HG02798 (cell line): ENCODE measurements at regions not wholly inside any gene's neighbourhood (a gene's known extent, or its start where the extent isn't known, plus 50 kb on each side); places are given as distances from the start of the nearest gene placed in this dataset.

ENCODE experiments used
- ATAC-seq: cut with Tn5 transposase; IDR thresholded peaks from one replicate; pipeline ENCODE4 v1.9.1; 2021; ENCODE audit warnings: mild to moderate bottlenecking; ENCODE audit not compliant: unreplicated experiment, poor library complexity

- no peak for ATAC-seq
Observed at GRCh38 chr9:107639426-107639825, 149.9 kb upstream of the KLF4 start.

DNA sequence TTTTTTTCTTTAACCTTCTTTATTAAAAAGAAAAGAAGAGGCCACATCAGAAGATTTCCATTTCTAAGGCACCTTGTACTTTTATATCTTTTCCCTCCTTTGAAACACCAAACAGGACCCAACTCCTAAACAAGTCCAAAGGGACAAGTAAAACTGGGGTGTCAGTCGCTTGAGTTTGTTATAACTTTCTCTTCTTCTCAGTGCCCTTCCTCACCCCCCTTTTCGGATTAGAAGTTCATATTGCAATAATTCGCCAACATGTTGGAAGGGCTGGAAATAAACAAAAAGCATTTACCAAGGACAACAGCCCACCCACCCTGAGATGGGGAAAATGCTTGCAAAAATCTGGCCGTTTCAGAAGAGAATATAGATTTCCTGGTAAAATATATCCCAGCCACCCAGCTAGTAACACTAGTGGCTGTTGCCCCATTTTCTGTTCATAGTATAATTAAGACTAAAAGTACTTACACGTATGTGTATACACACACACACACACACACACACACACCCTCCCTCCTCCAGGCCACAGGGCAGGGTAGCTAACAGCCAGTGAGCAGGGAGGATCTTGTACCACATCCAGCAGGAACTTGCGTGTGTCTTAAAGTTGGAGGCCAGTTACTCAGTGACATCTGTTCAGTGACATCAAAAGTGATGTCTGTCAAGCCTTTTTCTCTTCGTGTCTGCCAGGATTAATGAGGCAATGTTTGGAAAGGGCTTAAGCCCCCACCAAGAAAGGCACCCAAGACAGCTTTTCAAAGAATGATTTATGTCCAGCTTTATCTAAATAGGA lies 149.1 kb upstream of the KLF4 start:
- no peak for ATAC-seq

- peak; percentile 42 for ATAC-seq
Observed at GRCh38 chr9:107637421-107638420, 148.2 kb upstream of the KLF4 start.

DNA sequence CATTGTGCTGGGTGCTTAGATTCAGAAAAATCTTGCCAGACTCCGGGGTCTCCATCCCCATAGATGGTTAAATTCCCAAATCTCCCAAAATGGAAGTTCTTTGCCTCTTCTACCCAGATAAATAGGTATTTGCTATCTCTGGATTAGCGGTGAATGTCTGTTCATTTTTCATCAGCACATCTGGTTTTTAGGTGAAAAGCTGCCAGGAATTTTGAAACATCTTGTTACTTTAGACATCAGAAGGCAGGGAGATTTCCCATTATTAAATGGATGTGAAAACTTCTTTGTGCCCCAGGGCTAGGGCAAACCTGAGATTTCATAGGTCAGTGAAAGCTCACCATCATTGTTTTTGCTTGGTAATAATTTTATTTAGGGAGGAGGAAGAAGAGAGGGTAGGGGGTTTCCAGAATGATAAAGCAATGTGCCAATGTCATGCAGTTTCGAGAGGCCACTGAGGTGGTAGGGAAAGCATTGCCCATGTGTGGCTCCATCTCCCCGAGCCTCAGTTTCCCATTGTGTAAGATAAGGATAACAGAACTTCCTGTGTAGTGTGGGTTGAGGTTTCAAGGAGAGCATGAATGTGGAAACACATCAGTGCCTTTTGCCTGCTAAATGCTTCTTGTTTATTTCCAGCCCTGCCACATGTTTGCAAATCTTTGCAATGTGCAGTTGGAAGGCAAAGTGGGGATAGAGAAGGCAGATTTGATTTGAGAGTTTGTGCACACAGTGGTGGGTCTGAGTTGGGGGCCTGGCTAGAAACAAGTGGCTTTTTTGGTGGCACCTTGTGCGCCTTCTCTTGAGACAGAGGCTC lies 147.2 kb upstream of the KLF4 start:
- no peak for ATAC-seq

- no peak for ATAC-seq
Observed at GRCh38 chr9:107635803-107636174, 146.2 kb upstream of the KLF4 start.

GRCh38 chr9:107635101-107635802 lies 145.7 kb upstream of the KLF4 start:
- no peak for ATAC-seq

- ATAC-seq: no peak
Observed at GRCh38 chr9:107633406-107633805, 143.8 kb upstream of the KLF4 start.

DNA sequence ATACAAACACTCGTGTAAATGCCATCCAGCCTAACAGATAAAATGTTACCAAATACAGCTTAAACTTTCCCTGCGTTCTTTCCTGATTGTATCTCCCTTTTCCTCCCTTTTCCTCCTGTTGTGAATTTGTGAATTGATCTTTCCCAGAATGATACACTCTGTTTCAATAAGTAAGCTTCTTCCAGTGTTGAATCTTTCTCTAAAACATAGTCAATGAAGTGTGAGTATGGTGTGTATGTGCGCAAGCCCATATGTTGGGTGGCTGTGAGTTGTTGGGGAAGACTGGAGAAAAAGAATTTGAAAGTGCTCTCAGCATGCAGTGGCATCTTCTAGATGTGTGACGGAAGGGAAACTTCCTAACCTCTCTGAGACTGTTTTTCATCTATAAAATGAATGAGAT lies 143.1 kb upstream of the KLF4 start:
- ATAC-seq: no peak

- ATAC-seq: no peak
Observed at GRCh38 chr9:107632216-107632615, 142.6 kb upstream of the KLF4 start.

GRCh38 chr9:107631788-107632187 lies 142.2 kb upstream of the KLF4 start:
- ATAC-seq: no peak

DNA sequence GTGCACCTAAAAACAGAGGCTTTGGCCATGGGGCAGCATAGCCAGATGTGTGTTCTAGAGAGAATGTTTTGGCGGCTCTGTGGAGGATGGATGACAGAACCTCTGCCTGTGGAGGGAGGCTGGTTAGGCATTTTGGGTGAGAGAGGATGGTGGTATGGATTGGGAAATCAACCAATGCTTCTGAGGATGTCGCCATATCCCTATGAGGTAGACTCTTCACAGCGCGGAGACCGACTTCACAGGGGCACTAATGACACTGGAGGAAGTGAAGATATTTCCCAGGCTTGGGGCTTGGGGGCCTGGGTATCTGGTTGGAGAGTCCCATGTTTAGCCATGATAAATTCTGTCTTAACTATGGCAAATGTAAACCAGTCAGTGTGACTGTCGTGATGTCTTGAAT lies 140.6 kb upstream of the KLF4 start:
- ATAC-seq: no peak

- ATAC-seq: no peak
Observed at GRCh38 chr9:107628444-107628843, 138.9 kb upstream of the KLF4 start.

DNA sequence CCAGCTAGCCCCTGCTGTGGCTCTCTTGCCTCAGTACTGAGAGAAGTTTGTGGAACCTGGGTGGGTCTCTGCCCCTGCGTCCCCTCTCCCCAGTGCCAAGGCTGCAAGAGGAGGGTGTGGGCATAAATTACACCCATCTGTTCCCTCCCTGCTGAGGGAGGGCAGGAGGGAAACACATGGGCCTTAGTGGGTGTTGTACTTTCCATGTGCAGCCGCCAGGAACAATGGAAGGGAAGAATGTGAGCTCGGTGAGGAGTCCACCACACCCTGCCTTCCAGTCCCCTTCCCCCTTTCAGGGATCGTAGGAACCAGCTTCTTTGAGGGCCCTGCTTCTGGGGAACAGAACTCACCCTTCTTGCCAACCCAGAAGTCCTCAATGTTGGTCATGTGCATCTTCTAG lies 138.2 kb upstream of the KLF4 start:
- ATAC-seq: no peak

GRCh38 chr9:107626118-107626517 lies 136.5 kb upstream of the KLF4 start:
- ATAC-seq: no peak

DNA sequence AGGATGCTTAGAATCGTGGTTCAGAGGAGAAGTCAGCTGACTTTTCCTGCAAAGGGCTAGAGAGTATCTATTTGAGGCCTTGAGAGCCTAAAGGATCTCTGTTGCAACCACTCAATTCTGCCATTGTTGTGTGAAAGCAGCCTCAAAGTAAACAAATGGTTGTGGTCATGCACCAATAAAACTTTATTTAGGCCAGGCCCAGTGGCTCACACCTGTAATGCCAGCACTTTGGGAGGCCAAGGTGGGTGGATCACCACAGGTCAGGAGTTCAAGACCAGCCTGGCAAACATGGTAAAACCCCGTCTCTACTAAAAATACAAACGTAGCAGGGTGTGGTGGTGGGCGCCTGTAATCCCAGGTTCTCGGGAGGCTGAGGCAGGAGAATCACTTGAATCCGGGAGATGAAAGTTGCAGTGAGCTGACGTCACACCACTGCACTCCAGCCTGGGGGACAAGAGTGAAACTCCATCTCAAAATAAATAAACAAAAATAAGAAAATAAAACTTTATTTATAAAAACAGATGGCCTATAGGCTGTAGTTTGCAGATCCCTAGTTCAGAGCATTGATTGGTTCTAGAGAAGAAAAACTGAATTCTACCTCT lies 135.9 kb upstream of the KLF4 start:
- no peak for ATAC-seq

- no peak for ATAC-seq
Observed at GRCh38 chr9:107624234-107624948, 134.8 kb upstream of the KLF4 start.

DNA sequence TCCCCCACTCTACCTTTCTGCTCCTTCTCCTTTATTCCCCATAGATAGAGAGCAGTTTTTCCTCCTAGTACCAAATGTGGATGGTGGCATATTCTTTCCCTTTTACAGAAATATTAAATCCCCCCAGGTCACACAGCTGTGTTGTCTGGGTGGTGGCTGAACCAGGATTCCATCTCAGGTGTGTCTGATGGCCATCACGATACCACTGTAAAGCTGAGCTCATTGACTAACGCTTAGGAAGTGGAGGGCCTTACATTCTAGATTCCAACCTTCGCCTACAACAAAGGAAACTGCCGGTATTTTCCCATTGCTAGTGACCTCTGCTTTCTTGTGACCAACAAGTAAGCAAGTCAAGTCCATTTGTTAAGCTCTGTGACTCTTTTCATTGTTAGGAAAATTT lies 131.9 kb upstream of the KLF4 start:
- no peak for ATAC-seq

GRCh38 chr9:107620801-107621200 lies 131.2 kb upstream of the KLF4 start:
- no peak for ATAC-seq

DNA sequence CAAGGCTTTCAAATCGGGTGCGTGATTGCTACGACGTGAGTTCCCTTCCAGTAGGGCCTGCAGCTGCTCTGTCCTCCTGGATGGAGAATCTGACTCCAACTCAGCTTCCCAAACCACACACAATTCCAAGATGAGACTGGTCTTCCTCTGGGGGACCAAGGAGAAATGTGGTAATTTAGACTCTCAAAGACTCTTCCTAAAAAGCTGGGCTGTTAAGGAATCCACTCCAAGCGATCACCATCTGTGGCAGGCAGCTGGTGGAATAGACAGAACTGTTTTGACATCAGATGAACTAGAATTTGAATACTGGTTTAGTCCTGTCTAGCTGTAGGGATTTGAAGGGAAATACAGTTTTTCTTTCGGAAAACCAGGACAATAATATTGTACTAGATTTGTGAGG lies 130.7 kb upstream of the KLF4 start:
- ATAC-seq: no peak
